Endothelial cell (in vitro differentiated cells): ENCODE measurements at regions not wholly inside any gene's neighbourhood (a gene's known extent, or its start where the extent isn't known, plus 50 kb on each side); places are given as distances from the start of the nearest gene placed in this dataset.

Experiments
- DNase-seq: peaks from one replicate; pipeline ENCODE4 v3.0.0; 2021; ENCODE audit warnings: low spot score
- H3K27ac Mint-ChIP-seq: one replicate; pipeline ENCODE4 v1.8.0; 2021; ENCODE audit warnings: mixed read lengths, inconsistent platforms; ENCODE audit not compliant: unreplicated experiment
- H3K27me3 Mint-ChIP-seq: one replicate; pipeline ENCODE4 v1.8.0; 2021; ENCODE audit warnings: mild to moderate bottlenecking, moderate library complexity, mixed read lengths, inconsistent platforms; ENCODE audit not compliant: unreplicated experiment
- H3K36me3 Mint-ChIP-seq: one replicate; pipeline ENCODE4 v1.8.0; 2021; ENCODE audit warnings: mild to moderate bottlenecking, low read depth, mixed read lengths, inconsistent platforms; ENCODE audit not compliant: unreplicated experiment
- H3K4me1 Mint-ChIP-seq: one replicate; pipeline ENCODE4 v1.8.0; 2021; ENCODE audit warnings: mild to moderate bottlenecking, mixed read lengths, inconsistent platforms; ENCODE audit not compliant: unreplicated experiment
- H3K4me3 Mint-ChIP-seq: one replicate; pipeline ENCODE4 v1.8.0; 2021; ENCODE audit warnings: mild to moderate bottlenecking, mixed read lengths, inconsistent platforms; ENCODE audit not compliant: unreplicated experiment
- H3K9me3 Mint-ChIP-seq: one replicate; pipeline ENCODE4 v1.8.0; 2021; ENCODE audit warnings: mixed read lengths, inconsistent platforms; ENCODE audit not compliant: unreplicated experiment
- CTCF ChIP-seq: fragments of 200-600 bp; sonication (generic); IDR thresholded peaks from one replicate; pipeline ENCODE4 v1.5.0; 2021; ENCODE audit warnings: antibody characterized with exemption; ENCODE audit not compliant: unreplicated experiment

- Mint-ChIP-seq H3K9me3 (no peaks in the 10 kb centered on the region), H3K27ac (no peak overlapping the region), H3K4me1 (no peaks in the 10 kb centered on the region), H3K27me3 (no peaks in the 10 kb centered on the region), H3K36me3 (peaks cover 13% of the 10 kb centered on the region), H3K4me3 (no peak overlapping the region)
- DNase-seq = no peak
- TF ChIP-seq CTCF = no peak
These were observed 76.9 kb downstream of the CYB561 start for GRCh38 chr17:63369233-63369632.

- H3K4me3 Mint-ChIP-seq = no peak overlapping the region
These were observed 75.4 kb downstream of the CYB561 start for GRCh38 chr17:63370696-63371095.

GRCh38 chr17:63376949-63377348 is 69.2 kb downstream of the CYB561 start:
- H3K27ac Mint-ChIP-seq = no peak overlapping the region
- H3K27me3 Mint-ChIP-seq = no peaks in the 10 kb centered on the region
- peak overlapping the region; percentile 66 for H3K4me3 Mint-ChIP-seq
- H3K4me1 Mint-ChIP-seq = peaks cover 17% of the 10 kb centered on the region
- H3K9me3 Mint-ChIP-seq = peaks cover 4% of the 10 kb centered on the region
- no peak for DNase-seq
- TF ChIP-seq CTCF = no peak
- H3K36me3 Mint-ChIP-seq = peaks cover 28% of the 10 kb centered on the region

More at GRCh38 chr17:63370696-63371095, 75.4 kb downstream of the CYB561 start:
- Mint-ChIP-seq H3K27ac (no peak overlapping the region), H3K27me3 (no peaks in the 10 kb centered on the region), H3K4me1 (no peaks in the 10 kb centered on the region), H3K36me3 (peaks cover 20% of the 10 kb centered on the region), H3K9me3 (no peaks in the 10 kb centered on the region)
- TF ChIP-seq CTCF = no peak
- no peak for DNase-seq

GRCh38 chr17:63378411-63379375 is 67.4 kb downstream of the CYB561 start:
- Mint-ChIP-seq H3K9me3 (peaks cover 4% of the 10 kb centered on the region), H3K4me1 (peaks cover 20% of the 10 kb centered on the region), H3K4me3 (peak overlapping the region; percentile 47), H3K27ac (no peak overlapping the region), H3K36me3 (peaks cover 28% of the 10 kb centered on the region), H3K27me3 (no peaks in the 10 kb centered on the region)
- no peak for TF ChIP-seq CTCF
- no peak for DNase-seq

GRCh38 chr17:63379636-63380035 is 66.5 kb downstream of the CYB561 start:
- Mint-ChIP-seq H3K4me1 (peaks cover 20% of the 10 kb centered on the region), H3K27me3 (no peaks in the 10 kb centered on the region), H3K36me3 (peaks cover 24% of the 10 kb centered on the region), H3K4me3 (no peak overlapping the region), H3K9me3 (peaks cover 4% of the 10 kb centered on the region), H3K27ac (no peak overlapping the region)
- no peak for DNase-seq
- no peak for TF ChIP-seq CTCF
